ENCODE measurements at regions not wholly inside any gene's neighbourhood (a gene's known extent, or its start where the extent isn't known, plus 50 kb on each side); places are given as distances from the start of the nearest gene placed in this dataset.
"Not testable (repeated sequence)": the region's sequence is repeated elsewhere in the genome, so short reads cannot be mapped to it uniquely, and the experiment has no call there.

GRCh38 chr6:1473166-1473565 lies 83.8 kb downstream of the FOXF2 start:
- CTCF ChIA-PET: no interaction called here
- Mint-ChIP-seq H3K36me3 (ENCODE audit: low read depth) (no peaks in the 10 kb centered on the region), H3K27me3 (peaks cover 18% of the 10 kb centered on the region), H3K9me3 (ENCODE audit: low read depth) (no peaks in the 10 kb centered on the region), H3K4me3 (no peak overlapping the region), H3K4me1 (no peaks in the 10 kb centered on the region), H3K27ac (no peak overlapping the region)
- DNase-seq (no peak), ATAC-seq (no peak)
- intact Hi-C loops (cut with DNase I, micrococcal nuclease): no loop called here
- POLR2A ChIA-PET: no interaction called here

- Mint-ChIP-seq H3K9me3 (ENCODE audit: low read depth) (no peaks in the 10 kb centered on the region), H3K27me3 (peaks cover 18% of the 10 kb centered on the region), H3K27ac (no peak overlapping the region), H3K36me3 (ENCODE audit: low read depth) (no peaks in the 10 kb centered on the region), H3K4me1 (no peaks in the 10 kb centered on the region), H3K4me3 (no peak overlapping the region)
- intact Hi-C loops (cut with DNase I, micrococcal nuclease): no loop called here
- DNase-seq: no peak
- POLR2A ChIA-PET: no interaction called here
- CTCF ChIA-PET: no interaction called here
- no peak for ATAC-seq
Measured at GRCh38 chr6:1473598-1473997, 84.2 kb downstream of the FOXF2 start.

- Mint-ChIP-seq H3K9me3 (ENCODE audit: low read depth) (no peaks in the 10 kb centered on the region), H3K36me3 (ENCODE audit: low read depth) (no peaks in the 10 kb centered on the region), H3K27ac (no peak overlapping the region), H3K4me1 (no peaks in the 10 kb centered on the region), H3K4me3 (no peak overlapping the region), H3K27me3 (peaks cover 18% of the 10 kb centered on the region)
- intact Hi-C loops (cut with DNase I, micrococcal nuclease): no loop called here
- ChIA-PET POLR2A (no interaction called here), CTCF (interaction anchor here (0.6 kb wide), 1 partner anchor 88 kb away, joined by 3 read pairs; no protein-coding TSS in a partner anchor)
- ATAC-seq (no peak), DNase-seq (no peak)
Measured at GRCh38 chr6:1474205-1474604, 84.8 kb downstream of the FOXF2 start.

- no peaks in the 10 kb centered on the region for H3K4me1 Mint-ChIP-seq
- H3K36me3 Mint-ChIP-seq (ENCODE audit: low read depth): no peaks in the 10 kb centered on the region
- ATAC-seq (peak; percentile 65), DNase-seq (no peak)
- ChIA-PET POLR2A (no interaction called here), CTCF (no interaction called here)
- H3K27ac Mint-ChIP-seq: no peak overlapping the region
- H3K9me3 Mint-ChIP-seq (ENCODE audit: low read depth): no peaks in the 10 kb centered on the region
- intact Hi-C loops (cut with DNase I, micrococcal nuclease): no loop called here
- peaks cover 17% of the 10 kb centered on the region for H3K27me3 Mint-ChIP-seq
- H3K4me3 Mint-ChIP-seq: no peak overlapping the region
Measured at GRCh38 chr6:1475174-1475573, 85.8 kb downstream of the FOXF2 start.

GRCh38 chr6:1477432-1478090 lies 88.2 kb downstream of the FOXF2 start:
- peaks cover 22% of the 10 kb centered on the region for H3K27me3 Mint-ChIP-seq
- DNase-seq (no peak), ATAC-seq (no peak)

GRCh38 chr6:1478163-1478826 lies 88.9 kb downstream of the FOXF2 start:
- peaks cover 19% of the 10 kb centered on the region for H3K27me3 Mint-ChIP-seq
- H3K4me3 Mint-ChIP-seq; POLR2A ChIA-PET; H3K4me1 Mint-ChIP-seq; H3K9me3 Mint-ChIP-seq (ENCODE audit: low read depth); DNase-seq; intact Hi-C loops (cut with DNase I, micrococcal nuclease); CTCF ChIA-PET; H3K36me3 Mint-ChIP-seq (ENCODE audit: low read depth); H3K27ac Mint-ChIP-seq; ATAC-seq: not testable (repeated sequence)

More at GRCh38 chr6:1477432-1478090, 88.2 kb downstream of the FOXF2 start:
- Mint-ChIP-seq H3K4me3 (no peak overlapping the region), H3K36me3 (ENCODE audit: low read depth) (no peaks in the 10 kb centered on the region), H3K9me3 (ENCODE audit: low read depth) (no peaks in the 10 kb centered on the region), H3K4me1 (no peaks in the 10 kb centered on the region), H3K27ac (no peak overlapping the region)
- POLR2A ChIA-PET: no interaction called here
- intact Hi-C loops (cut with DNase I, micrococcal nuclease): no loop called here
- CTCF ChIA-PET: no interaction called here

GRCh38 chr6:1479095-1479494 lies 89.7 kb downstream of the FOXF2 start:
- H3K9me3 Mint-ChIP-seq (ENCODE audit: low read depth): no peaks in the 10 kb centered on the region
- ATAC-seq (no peak), DNase-seq (no peak)
- ChIA-PET POLR2A (no interaction called here), CTCF (no interaction called here)
- H3K4me1 Mint-ChIP-seq: no peaks in the 10 kb centered on the region
- no peak overlapping the region for H3K27ac Mint-ChIP-seq
- H3K27me3 Mint-ChIP-seq: peaks cover 18% of the 10 kb centered on the region
- H3K4me3 Mint-ChIP-seq: no peak overlapping the region
- H3K36me3 Mint-ChIP-seq (ENCODE audit: low read depth): no peaks in the 10 kb centered on the region
- intact Hi-C loops (cut with DNase I, micrococcal nuclease): no loop called here

GRCh38 chr6:1479601-1480221 lies 90.3 kb downstream of the FOXF2 start:
- Mint-ChIP-seq H3K4me3 (no peak overlapping the region), H3K27me3 (peaks cover 14% of the 10 kb centered on the region), H3K36me3 (ENCODE audit: low read depth) (no peaks in the 10 kb centered on the region), H3K9me3 (ENCODE audit: low read depth) (no peaks in the 10 kb centered on the region), H3K4me1 (no peaks in the 10 kb centered on the region), H3K27ac (no peak overlapping the region)
- intact Hi-C loops (cut with DNase I, micrococcal nuclease): no loop called here
- CTCF ChIA-PET: interaction anchor here (0.6 kb wide), 2 partner anchors 14 to 100 kb away, joined by 3 read pairs; no protein-coding TSS in a partner anchor
- DNase-seq (no peak), ATAC-seq (no peak)
- POLR2A ChIA-PET: interaction anchor here (0.7 kb wide), 1 partner anchor 482 kb away, joined by 3 read pairs; no protein-coding TSS in a partner anchor

- no peak overlapping the region for H3K27ac Mint-ChIP-seq
- no peaks in the 10 kb centered on the region for H3K36me3 Mint-ChIP-seq (ENCODE audit: low read depth)
- POLR2A ChIA-PET: no interaction called here
- CTCF ChIA-PET: no interaction called here
- no peak overlapping the region for H3K4me3 Mint-ChIP-seq
- H3K9me3 Mint-ChIP-seq (ENCODE audit: low read depth): no peaks in the 10 kb centered on the region
- ATAC-seq (no peak), DNase-seq (no peak)
- peaks cover 14% of the 10 kb centered on the region for H3K27me3 Mint-ChIP-seq
- intact Hi-C loops (cut with DNase I, micrococcal nuclease): no loop called here
- H3K4me1 Mint-ChIP-seq: no peaks in the 10 kb centered on the region
Measured at GRCh38 chr6:1481286-1481685, 91.9 kb downstream of the FOXF2 start.

- H3K9me3 Mint-ChIP-seq (ENCODE audit: low read depth): no peaks in the 10 kb centered on the region
- POLR2A ChIA-PET: no interaction called here
- peak; percentile 53 for ATAC-seq
- intact Hi-C loops (cut with DNase I, micrococcal nuclease): no loop called here
- no peaks in the 10 kb centered on the region for H3K4me1 Mint-ChIP-seq
- no peak overlapping the region for H3K4me3 Mint-ChIP-seq
- no peak for DNase-seq
- CTCF ChIA-PET: no interaction called here
- no peak overlapping the region for H3K27ac Mint-ChIP-seq
- H3K36me3 Mint-ChIP-seq (ENCODE audit: low read depth): no peaks in the 10 kb centered on the region
- H3K27me3 Mint-ChIP-seq: peaks cover 14% of the 10 kb centered on the region
Measured at GRCh38 chr6:1482381-1483166, 93.2 kb downstream of the FOXF2 start.

- ChIA-PET POLR2A (no interaction called here), CTCF (no interaction called here)
- H3K27ac Mint-ChIP-seq: no peak overlapping the region
- intact Hi-C loops (cut with DNase I, micrococcal nuclease): no loop called here
- peaks cover 13% of the 10 kb centered on the region for H3K27me3 Mint-ChIP-seq
- H3K36me3 Mint-ChIP-seq (ENCODE audit: low read depth): no peaks in the 10 kb centered on the region
- H3K4me1 Mint-ChIP-seq: no peaks in the 10 kb centered on the region
- H3K4me3 Mint-ChIP-seq: no peak overlapping the region
- H3K9me3 Mint-ChIP-seq (ENCODE audit: low read depth): no peaks in the 10 kb centered on the region
- ATAC-seq: no peak
- DNase-seq: no peak
Measured at GRCh38 chr6:1485678-1486077, 96.3 kb downstream of the FOXF2 start.
